GM12878 (cell line): ENCODE measurements at regions not wholly inside any gene's neighbourhood (a gene's known extent, or its start where the extent isn't known, plus 50 kb on each side); places are given as distances from the start of the nearest gene placed in this dataset.

Experiments used
- ATAC-seq: fragments of 200-7000 bp; cut with Tn5 transposase; 3 replicates; pipeline ENCODE4 v1.9.1; 2020; ENCODE audit warnings: mild to moderate bottlenecking, moderate library complexity
- BruUV-seq: library from RNA; stranded (reverse); fragments of 400-500 nt; replicated peaks from 2 replicates; lab custom pipeline; 2021; lab: Mats Ljungman, UMichigan
- CTCF ChIA-PET: fragments of 300-600 bp; sonication (Branson Sonifier 250); formaldehyde crosslinking; extraction: SDS; loops from one replicate; lab custom pipeline; 2021; ENCODE audit warnings: inconsistent platforms; lab: Yijun Ruan, JAX
- POLR2A ChIA-PET: fragments of 350-600 bp; formaldehyde crosslinking; extraction: SDS; loops from one replicate; lab custom pipeline; 2021; ENCODE audit warnings: inconsistent platforms; lab: Charles Lee
- RAD21 ChIA-PET: fragments of 300-600 bp; sonication (Branson Sonifier 250); formaldehyde crosslinking; loops from one replicate; lab custom pipeline; 2023; ENCODE audit warnings: antibody characterized with exemption; ENCODE audit not compliant: unreplicated experiment; lab: Charles Lee
- SMC1A ChIA-PET: fragments of 300-600 bp; sonication (Branson Sonifier 250); formaldehyde crosslinking; loops from one replicate; lab custom pipeline; 2023; ENCODE audit not compliant: unreplicated experiment, uncharacterized antibody; lab: Charles Lee
- DNase-seq: peaks from one replicate; pipeline ENCODE4 v3.0.0-alpha.2; 2011; ENCODE audit warnings: low read depth, low spot score
- FAIRE-seq: peaks from 3 replicates; lab custom pipeline; 2011; peaks lifted over from hg19 to GRCh38; lab: Jason Lieb, UNC
- H2AFZ ChIP-seq: 2 replicates; pipeline ENCODE4 v1.6.0; 2011; ENCODE audit warnings: low read depth, low read length, control low read depth; ENCODE audit not compliant: control insufficient read depth
- H3K27ac ChIP-seq: 2 replicates; pipeline ENCODE4 v1.5.1; 2011; ENCODE audit warnings: control low read depth; ENCODE audit not compliant: control insufficient read depth, insufficient read depth
- H3K27me3 ChIP-seq, 2 experiments: replicated peaks in 1 of 2; 2 replicates each; pipeline versions ENCODE4 v1.6.0 to v1.6.1; 2011; ENCODE audit warnings: low read length in 1 of 2; ENCODE audit not compliant: control insufficient read depth in 2 of 2, insufficient read depth in 2 of 2
- H3K36me3 ChIP-seq, 2 experiments: 2 replicates each; pipeline ENCODE4 v1.5.1; 2011; ENCODE audit warnings: low read length in 1 of 2; ENCODE audit not compliant: control insufficient read depth in 2 of 2, insufficient read depth in 2 of 2
- H3K4me1 ChIP-seq: 2 replicates; pipeline ENCODE4 v1.6.1; 2011; ENCODE audit warnings: mild to moderate bottlenecking, low read length, moderate library complexity, mixed read lengths; ENCODE audit not compliant: control insufficient read depth, insufficient read depth
- H3K4me2 ChIP-seq: 2 replicates; pipeline ENCODE4 v1.6.0; 2011; ENCODE audit warnings: control low read depth; ENCODE audit not compliant: control insufficient read depth, insufficient read depth
- H3K4me3 ChIP-seq: fragments of 200-600 bp; sonication (generic); 2 replicates; pipeline ENCODE4 v1.5.1; 2016
- H3K79me2 ChIP-seq: 2 replicates; pipeline ENCODE4 v1.6.0; 2011; ENCODE audit warnings: low read length; ENCODE audit not compliant: control insufficient read depth, insufficient read depth
- H3K9ac ChIP-seq: 2 replicates; pipeline ENCODE4 v1.8.0; 2011; ENCODE audit warnings: low read length, control low read depth, mixed read lengths; ENCODE audit not compliant: control insufficient read depth, insufficient read depth
- H3K9me3 ChIP-seq: replicated peaks from 3 replicates; pipeline ENCODE4 v1.5.1; 2011; ENCODE audit warnings: mild to moderate bottlenecking, low read length; ENCODE audit not compliant: control insufficient read depth, insufficient read depth
- H4K20me1 ChIP-seq: 2 replicates; pipeline ENCODE4 v1.6.0; 2011; ENCODE audit not compliant: control insufficient read depth, insufficient read depth
- BCLAF1 ChIP-seq: fragments of 450-650 bp; IDR thresholded peaks from 2 replicates; pipeline ENCODE4 v1.6.1; 2017; ENCODE audit warnings: antibody characterized with exemption, mild to moderate bottlenecking, moderate library complexity
- CHD1 ChIP-seq: IDR thresholded peaks from 2 replicates; pipeline ENCODE4 v1.6.1; 2012; ENCODE audit warnings: low read depth, low read length, improper control_type of control experiment
- WGBS: methylation state at CpG from one replicate; pipeline ENCODE4 v1.1.6; 2016; ENCODE audit warnings: low lambda C conversion rate; ENCODE audit not compliant: insufficient replicate concordance, insufficient coverage; ENCODE audit errors: missing lambda C conversion rate; 5-methylcytosine and 5-hydroxymethylcytosine counted together
- in situ Hi-C: fragments of 300-500 bp; cut with MboI; formaldehyde crosslinking; loops from 9 replicates; pipeline ENCODE4 v1.14.3; 2018; ENCODE audit warnings: mixed read lengths
- intact Hi-C: fragments of 100-400 bp; cut with micrococcal nuclease; formaldehyde crosslinking; loops from one replicate; pipeline ENCODE4 v1.14.2; 2022; ENCODE audit not compliant: unreplicated experiment
- TF ChIP-seq, protein P1 (sequence below): fragments of 150-350 bp; IDR thresholded peaks from 2 replicates; pipeline ENCODE4 v1.6.1; 2016; ENCODE audit warnings: low read depth, low read length

GRCh38 chr7:142434666-142435167, 176.9 kb upstream of the PRSS58 start:
- no peak overlapping the region; the same call in 1 of the 2 replicates for H2AFZ ChIP-seq
- no peaks in the 10 kb centered on the region for H3K79me2 ChIP-seq
- no peak overlapping the region; the same call in 1 of the 2 replicates for H3K4me3 ChIP-seq
- peak overlapping the region; percentile 19; the same call in 1 of the 2 replicates for H3K4me2 ChIP-seq
- no peak for TF ChIP-seq CHD1
- TF ChIP-seq BCLAF1, result no peak
- TF ChIP-seq, protein P1, sequence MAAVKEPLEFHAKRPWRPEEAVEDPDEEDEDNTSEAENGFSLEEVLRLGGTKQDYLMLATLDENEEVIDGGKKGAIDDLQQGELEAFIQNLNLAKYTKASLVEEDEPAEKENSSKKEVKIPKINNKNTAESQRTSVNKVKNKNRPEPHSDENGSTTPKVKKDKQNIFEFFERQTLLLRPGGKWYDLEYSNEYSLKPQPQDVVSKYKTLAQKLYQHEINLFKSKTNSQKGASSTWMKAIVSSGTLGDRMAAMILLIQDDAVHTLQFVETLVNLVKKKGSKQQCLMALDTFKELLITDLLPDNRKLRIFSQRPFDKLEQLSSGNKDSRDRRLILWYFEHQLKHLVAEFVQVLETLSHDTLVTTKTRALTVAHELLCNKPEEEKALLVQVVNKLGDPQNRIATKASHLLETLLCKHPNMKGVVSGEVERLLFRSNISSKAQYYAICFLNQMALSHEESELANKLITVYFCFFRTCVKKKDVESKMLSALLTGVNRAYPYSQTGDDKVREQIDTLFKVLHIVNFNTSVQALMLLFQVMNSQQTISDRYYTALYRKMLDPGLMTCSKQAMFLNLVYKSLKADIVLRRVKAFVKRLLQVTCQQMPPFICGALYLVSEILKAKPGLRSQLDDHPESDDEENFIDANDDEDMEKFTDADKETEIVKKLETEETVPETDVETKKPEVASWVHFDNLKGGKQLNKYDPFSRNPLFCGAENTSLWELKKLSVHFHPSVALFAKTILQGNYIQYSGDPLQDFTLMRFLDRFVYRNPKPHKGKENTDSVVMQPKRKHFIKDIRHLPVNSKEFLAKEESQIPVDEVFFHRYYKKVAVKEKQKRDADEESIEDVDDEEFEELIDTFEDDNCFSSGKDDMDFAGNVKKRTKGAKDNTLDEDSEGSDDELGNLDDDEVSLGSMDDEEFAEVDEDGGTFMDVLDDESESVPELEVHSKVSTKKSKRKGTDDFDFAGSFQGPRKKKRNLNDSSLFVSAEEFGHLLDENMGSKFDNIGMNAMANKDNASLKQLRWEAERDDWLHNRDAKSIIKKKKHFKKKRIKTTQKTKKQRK, result no peak
- TF ChIP-seq, all 136 proteins: peak for 0
- WGBS, result 62% methylated on average over 7 of the region's 7 CpGs
- Histone ChIP-seq H3K9me3 (no peaks in the 10 kb centered on the region), H3K9ac (no peak overlapping the region), H3K4me1 (no peaks in the 10 kb centered on the region), H3K27ac (no peak overlapping the region), H3K36me3 (no peaks in the 10 kb centered on the region), H3K27me3 (no peaks in the 10 kb centered on the region; a peak in 1 of 4 replicates), H4K20me1 (no peaks in the 10 kb centered on the region)
- ChIA-PET RAD21 (no interaction called here), SMC1A (no interaction called here), CTCF (interaction anchor here (1.2 to 2.1 kb wide), 3 partner anchors 27 to 49 kb away, joined by 3 to 5 read pairs (median 4); no protein-coding TSS in a partner anchor), POLR2A (no interaction called here)
- BruUV-seq, result no TSS peak
- FAIRE-seq (no peak), ATAC-seq (0 out of 3 replicates have a peak, but pooled peaks have one; percentile 41), DNase-seq (no peak)
- intact Hi-C loops, result no loop called here
- in situ Hi-C loops, result no loop called here
